Activated CD4-positive, alpha-beta T cell treated with anti-CD3 and anti-CD28 coated beads, Interleukin-2, amount 10 ng/mL, durations not matched to agents 24 days and 14 days (primary cell): ENCODE measurements at regions not wholly inside any gene's neighbourhood (a gene's known extent, or its start where the extent isn't known, plus 50 kb on each side); places are given as distances from the start of the nearest gene placed in this dataset.
"Not testable (repeated sequence)": the region's sequence is repeated elsewhere in the genome, so short reads cannot be mapped to it uniquely, and the experiment has no call there.

Source experiments
- DNase-seq: peaks from one replicate; pipeline ENCODE4 v3.0.0; 2022
- H3K27ac Mint-ChIP-seq: one replicate; pipeline ENCODE4 v1.8.0; 2022; ENCODE audit warnings: mild to moderate bottlenecking, mixed read lengths
- H3K27me3 Mint-ChIP-seq: one replicate; pipeline ENCODE4 v1.8.0; 2022; ENCODE audit warnings: mixed read lengths
- H3K36me3 Mint-ChIP-seq: one replicate; pipeline ENCODE4 v1.8.0; 2022; ENCODE audit warnings: low read depth, mild to moderate bottlenecking, mixed read lengths
- H3K4me1 Mint-ChIP-seq: one replicate; pipeline ENCODE4 v1.8.0; 2021; ENCODE audit warnings: mixed read lengths
- H3K4me3 Mint-ChIP-seq: one replicate; pipeline ENCODE4 v1.8.0; 2022; ENCODE audit warnings: mild to moderate bottlenecking, moderate library complexity, mixed read lengths
- H3K9me3 Mint-ChIP-seq: one replicate; pipeline ENCODE4 v1.8.0; 2021; ENCODE audit warnings: mixed read lengths
- intact Hi-C: fragments of 100-400 bp; cut with micrococcal nuclease; formaldehyde crosslinking; loops from one replicate; pipeline ENCODE4 v1.15.1; 2023

DNA sequence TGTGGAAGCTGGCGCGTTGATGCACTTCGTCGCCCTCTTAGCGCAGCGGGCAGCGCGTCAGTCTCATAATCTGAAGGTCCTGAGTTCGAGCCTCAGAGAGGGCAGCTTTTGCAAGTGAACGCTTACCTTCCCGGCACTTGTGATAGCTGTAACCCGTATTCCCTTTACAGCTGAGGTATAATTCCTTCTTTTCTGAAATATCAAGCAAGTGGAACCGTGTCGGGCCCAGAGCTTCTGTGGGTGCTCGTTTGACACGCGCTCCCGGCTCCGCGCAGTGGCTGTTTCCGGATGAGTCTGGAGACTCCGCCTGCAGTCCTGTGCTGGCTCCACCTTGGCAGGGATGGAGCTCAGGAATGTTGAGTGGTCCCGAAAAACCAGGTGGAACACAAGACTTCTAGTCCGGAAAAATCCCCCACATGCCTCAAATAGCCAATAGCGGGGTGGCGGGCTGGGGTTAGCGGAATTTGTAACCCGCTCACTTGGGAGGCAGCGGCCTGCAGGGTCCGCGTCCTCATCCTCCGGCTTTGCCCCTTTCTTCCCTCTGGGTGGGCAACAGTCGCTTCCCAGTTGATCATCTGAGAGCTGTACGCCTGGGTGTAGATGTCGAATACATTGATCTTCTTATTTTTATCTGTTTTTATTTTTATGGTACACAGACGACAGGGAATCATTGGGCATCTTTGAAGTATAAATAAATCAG is 106.8 kb upstream of the ZNF322 start:
- H3K27ac Mint-ChIP-seq, intact Hi-C loops: not testable (repeated sequence)

GRCh38 chr6:26770941-26771666 is 111.6 kb upstream of the ZNF322 start:
- H3K27me3 Mint-ChIP-seq, H3K4me3 Mint-ChIP-seq, H3K9me3 Mint-ChIP-seq, H3K27ac Mint-ChIP-seq, DNase-seq, H3K36me3 Mint-ChIP-seq, H3K4me1 Mint-ChIP-seq, intact Hi-C loops: not testable (repeated sequence)

More for the DNA sequence above, 106.8 kb upstream of the ZNF322 start:
- not testable (repeated sequence) for DNase-seq, H3K9me3 Mint-ChIP-seq, H3K36me3 Mint-ChIP-seq, H3K4me1 Mint-ChIP-seq, H3K4me3 Mint-ChIP-seq, H3K27me3 Mint-ChIP-seq

DNA sequence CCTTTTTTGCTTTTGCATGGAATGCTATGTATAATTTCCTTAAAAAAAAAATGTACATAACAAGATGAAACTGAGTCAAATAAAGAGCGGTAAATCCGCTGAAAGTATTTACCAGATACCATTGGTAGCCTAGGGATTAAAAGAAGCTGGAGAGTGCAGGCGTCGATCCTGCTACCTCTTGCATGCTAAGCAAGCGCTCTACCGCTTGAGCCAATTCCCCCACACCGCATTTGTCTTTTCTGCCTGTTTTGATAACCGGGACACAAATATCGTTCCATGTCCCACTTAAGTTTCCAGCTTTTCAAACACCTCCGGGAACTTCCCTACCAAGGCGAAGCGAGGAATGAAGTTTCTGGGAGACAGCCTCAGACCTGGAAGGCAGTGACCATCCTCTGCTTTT is 113.9 kb upstream of the ZNF322 start:
- intact Hi-C loops, H3K27ac Mint-ChIP-seq: not testable (repeated sequence)

DNA sequence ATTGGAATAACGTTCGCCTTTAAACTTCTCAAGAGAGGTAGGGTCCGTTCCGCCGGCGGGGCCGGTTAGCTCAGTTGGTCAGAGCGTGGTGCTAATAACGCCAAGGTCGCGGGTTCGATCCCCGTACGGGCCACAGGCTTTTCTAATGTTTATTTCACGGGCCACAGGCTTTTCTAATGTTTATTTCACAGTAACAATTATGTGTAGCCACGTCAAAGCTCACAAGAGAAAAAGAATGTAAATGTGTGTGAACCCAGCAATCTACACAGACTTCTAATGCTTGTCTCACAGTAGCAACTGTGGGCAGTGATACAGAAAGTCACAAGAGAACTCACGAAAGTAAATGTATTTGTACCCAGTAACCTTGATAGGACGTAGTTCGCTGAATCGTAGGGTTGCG is 121.0 kb upstream of the ZNF322 start:
- intact Hi-C loops = not testable (repeated sequence)

More for the DNA sequence above, 113.9 kb upstream of the ZNF322 start:
- H3K9me3 Mint-ChIP-seq, H3K36me3 Mint-ChIP-seq, H3K4me1 Mint-ChIP-seq, DNase-seq, H3K27me3 Mint-ChIP-seq, H3K4me3 Mint-ChIP-seq: not testable (repeated sequence)

DNA sequence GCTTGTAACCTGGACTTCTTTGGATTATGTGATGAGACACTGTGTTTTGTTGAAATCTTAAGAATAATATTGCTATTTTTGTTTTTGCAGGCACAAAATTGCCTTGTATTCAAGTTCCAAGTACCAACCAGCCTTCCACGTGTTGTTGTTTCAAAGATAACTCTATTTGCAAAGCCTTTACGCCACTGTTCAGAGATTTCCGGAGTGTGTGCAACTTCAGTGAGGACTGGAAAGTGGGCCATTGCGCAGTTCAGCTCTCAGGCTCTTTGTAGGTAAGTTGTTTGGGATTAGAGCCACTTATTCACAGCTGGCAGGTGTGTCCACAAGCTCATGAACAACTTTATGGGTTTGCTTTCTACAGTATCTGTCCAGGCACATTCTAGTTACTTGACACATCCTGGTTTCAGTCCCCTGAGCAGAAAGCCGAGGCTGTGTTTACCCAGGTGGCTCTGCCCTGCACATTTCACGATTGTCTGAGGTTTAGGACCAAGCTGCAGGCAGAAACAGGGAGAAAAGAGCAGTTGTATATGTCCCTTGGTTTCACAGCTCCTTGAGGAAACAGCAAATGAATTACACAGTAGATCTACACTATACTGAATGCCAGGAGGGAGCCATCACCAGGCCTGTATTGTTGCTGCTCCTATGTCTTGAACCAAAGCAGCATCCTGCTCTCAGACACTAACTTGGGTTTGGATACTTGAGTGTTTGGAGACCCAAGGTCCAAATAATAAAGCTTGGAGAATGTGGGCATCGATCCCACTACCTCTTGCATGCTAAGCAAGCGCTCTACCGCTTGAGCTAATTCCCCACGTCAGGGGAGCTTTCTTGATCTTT is 136.1 kb upstream of the ZNF322 start:
- H3K36me3 Mint-ChIP-seq, H3K27ac Mint-ChIP-seq, DNase-seq, H3K4me3 Mint-ChIP-seq, H3K27me3 Mint-ChIP-seq, H3K4me1 Mint-ChIP-seq, H3K9me3 Mint-ChIP-seq, intact Hi-C loops: not testable (repeated sequence)

More for the DNA sequence above, 121.0 kb upstream of the ZNF322 start:
- H3K4me1 Mint-ChIP-seq, H3K36me3 Mint-ChIP-seq, H3K4me3 Mint-ChIP-seq, H3K9me3 Mint-ChIP-seq, H3K27ac Mint-ChIP-seq, DNase-seq, H3K27me3 Mint-ChIP-seq: not testable (repeated sequence)

DNA sequence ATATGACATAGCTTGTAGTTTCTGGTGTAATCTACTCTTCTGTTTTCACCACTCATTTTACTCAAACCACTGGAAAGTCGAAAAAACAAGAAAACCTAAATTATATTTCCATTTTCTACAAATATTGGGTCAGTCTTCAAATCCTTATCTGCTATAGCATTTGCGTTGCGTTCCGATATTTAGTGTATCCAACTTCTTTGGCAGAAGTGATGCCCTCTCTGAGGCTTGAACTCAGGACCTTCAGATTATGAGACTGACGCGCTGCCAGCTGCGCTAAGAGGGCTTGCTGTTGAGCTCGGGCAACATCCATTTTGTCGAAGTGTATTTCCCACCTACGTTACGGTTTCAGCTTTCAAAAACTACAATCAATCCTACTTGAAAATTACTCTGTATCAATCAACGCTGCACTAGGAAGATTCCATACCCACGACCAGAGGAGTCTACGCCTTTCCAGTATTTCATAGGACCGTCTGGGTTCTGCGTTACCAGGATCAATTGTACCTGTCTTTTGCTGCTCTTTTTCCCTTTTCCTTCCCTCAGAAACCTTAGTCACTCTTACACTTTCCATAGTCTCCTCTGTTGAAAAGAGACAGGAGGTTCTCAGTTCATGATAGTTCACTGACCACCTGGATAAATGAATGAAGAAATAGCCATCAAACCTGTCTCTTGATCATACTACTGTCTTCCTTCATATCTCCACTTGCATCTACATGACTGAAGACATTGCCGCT is 140.5 kb upstream of the ZNF322 start:
- H3K4me3 Mint-ChIP-seq, H3K36me3 Mint-ChIP-seq, H3K27ac Mint-ChIP-seq, H3K4me1 Mint-ChIP-seq, H3K27me3 Mint-ChIP-seq, DNase-seq, H3K9me3 Mint-ChIP-seq, intact Hi-C loops: not testable (repeated sequence)

DNA sequence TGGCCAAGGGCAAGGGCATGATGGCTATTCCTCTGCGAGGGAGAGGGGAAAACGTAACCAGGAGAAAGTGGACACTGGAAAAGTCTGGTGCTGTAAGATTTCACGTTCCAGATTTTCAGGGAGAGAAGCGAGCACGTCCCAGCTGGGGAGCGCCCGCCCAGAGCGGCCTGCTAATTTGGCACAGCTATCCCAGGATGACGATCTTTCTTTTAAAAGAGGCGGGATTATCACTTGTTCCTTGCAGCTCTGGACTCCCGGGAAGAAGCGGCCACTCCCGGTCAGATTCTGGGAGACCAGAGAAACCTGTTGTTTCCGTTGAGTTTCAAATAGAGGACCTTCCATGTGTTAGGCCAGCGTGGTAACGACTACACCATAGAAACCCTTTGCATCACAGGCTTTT is 144.2 kb upstream of the ZNF322 start:
- H3K9me3 Mint-ChIP-seq, DNase-seq, H3K4me3 Mint-ChIP-seq, H3K27ac Mint-ChIP-seq, H3K27me3 Mint-ChIP-seq, intact Hi-C loops, H3K36me3 Mint-ChIP-seq, H3K4me1 Mint-ChIP-seq: not testable (repeated sequence)

GRCh38 chr6:26811486-26812116 is 152.1 kb upstream of the ZNF322 start:
- H3K27ac Mint-ChIP-seq, DNase-seq, intact Hi-C loops, H3K4me1 Mint-ChIP-seq, H3K9me3 Mint-ChIP-seq, H3K4me3 Mint-ChIP-seq, H3K27me3 Mint-ChIP-seq, H3K36me3 Mint-ChIP-seq: not testable (repeated sequence)

DNA sequence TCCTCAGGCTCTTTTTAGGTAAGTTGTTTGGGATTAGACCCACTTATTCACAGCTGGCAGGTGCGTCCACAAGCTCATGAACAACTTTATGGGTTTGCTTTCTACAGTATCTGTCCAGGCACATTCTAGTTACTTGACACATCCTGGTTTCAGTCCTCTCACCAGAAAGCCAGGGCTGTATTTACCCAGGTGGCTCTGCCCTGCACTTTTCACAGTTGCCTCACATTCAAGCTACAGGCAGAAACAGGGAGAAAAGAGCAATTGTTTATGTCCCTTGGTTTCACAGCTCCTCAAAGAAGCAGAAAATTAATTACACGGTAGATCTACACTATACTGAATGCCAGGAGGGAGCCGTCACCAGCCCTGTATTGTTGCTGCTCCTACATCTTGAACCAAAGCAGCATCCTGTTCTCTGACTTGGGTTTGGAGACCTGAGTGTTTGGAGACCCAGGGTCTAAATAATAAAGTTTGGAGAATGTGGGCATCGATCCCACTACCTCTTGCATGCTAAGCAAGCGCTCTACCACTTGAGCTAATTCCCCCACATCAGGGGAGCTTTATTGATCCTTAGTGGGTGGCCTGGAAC is 159.2 kb upstream of the ZNF322 start:
- H3K27ac Mint-ChIP-seq, DNase-seq, intact Hi-C loops, H3K4me3 Mint-ChIP-seq, H3K9me3 Mint-ChIP-seq, H3K4me1 Mint-ChIP-seq, H3K27me3 Mint-ChIP-seq, H3K36me3 Mint-ChIP-seq: not testable (repeated sequence)

DNA sequence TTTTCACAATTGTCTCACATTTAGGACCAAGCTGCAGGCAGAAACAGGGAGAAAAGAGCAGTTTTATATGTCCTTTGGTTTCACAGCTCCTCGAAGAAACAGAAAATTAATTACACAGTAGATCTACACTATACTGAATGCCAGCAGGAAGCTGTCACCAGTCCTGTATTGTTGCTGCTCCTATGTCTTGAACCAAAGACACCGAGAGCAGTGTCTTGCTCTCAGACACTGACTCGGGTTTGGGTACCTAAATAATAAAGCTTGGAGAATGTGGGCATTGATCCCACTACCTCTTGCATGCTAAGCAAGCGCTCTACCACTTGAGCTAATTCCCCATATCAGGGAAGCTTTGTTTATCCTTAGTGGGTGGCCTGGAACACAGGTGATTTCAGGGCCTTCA is 168.4 kb upstream of the ZNF322 start:
- H3K9me3 Mint-ChIP-seq, H3K36me3 Mint-ChIP-seq, H3K4me3 Mint-ChIP-seq, DNase-seq, H3K27me3 Mint-ChIP-seq, H3K27ac Mint-ChIP-seq, H3K4me1 Mint-ChIP-seq, intact Hi-C loops: not testable (repeated sequence)

DNA sequence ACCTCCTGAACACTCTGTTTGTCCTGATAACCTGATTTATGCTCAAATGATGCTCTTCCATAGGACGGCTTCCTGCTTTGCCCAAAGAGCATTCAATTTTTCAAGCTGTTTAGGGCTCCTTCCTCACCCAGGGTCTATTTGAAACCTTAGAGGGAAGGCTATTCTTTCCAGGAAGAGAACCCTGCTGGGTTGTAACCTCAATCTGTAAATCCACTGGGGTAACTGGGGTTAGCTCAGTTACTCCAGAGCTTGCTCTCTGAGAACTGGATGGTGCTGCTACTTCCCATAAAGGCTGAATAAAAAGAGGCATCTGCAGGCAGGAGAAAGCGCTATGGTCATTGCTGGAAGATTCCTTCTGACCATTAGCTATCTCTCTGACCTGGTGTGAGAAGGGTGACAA is 169.9 kb upstream of the ZNF322 start:
- H3K4me3 Mint-ChIP-seq, H3K36me3 Mint-ChIP-seq: not testable (repeated sequence)

DNA sequence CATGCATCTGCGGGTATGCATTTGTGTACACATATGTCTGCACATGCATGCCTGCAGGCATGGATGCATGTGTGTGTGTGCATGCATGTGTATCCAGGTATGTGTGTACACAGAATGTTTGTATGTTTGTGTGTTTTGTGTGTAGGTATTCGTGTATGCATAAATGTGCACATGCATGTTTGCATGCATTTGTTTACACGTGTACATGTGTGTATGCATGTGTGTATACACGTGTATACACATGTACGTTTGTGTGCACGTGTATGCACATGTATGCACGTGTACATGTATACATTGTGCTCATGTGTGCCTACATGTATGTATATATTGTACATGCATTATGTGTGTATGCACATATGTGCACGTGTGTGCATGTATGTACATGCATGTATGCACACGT is 171.4 kb upstream of the ZNF322 start:
- H3K27ac Mint-ChIP-seq, H3K4me3 Mint-ChIP-seq, H3K27me3 Mint-ChIP-seq, DNase-seq, H3K4me1 Mint-ChIP-seq, H3K9me3 Mint-ChIP-seq, intact Hi-C loops, H3K36me3 Mint-ChIP-seq: not testable (repeated sequence)

More for the DNA sequence above, 169.9 kb upstream of the ZNF322 start:
- H3K9me3 Mint-ChIP-seq, H3K27ac Mint-ChIP-seq, H3K27me3 Mint-ChIP-seq, H3K4me1 Mint-ChIP-seq, intact Hi-C loops, DNase-seq: not testable (repeated sequence)

DNA sequence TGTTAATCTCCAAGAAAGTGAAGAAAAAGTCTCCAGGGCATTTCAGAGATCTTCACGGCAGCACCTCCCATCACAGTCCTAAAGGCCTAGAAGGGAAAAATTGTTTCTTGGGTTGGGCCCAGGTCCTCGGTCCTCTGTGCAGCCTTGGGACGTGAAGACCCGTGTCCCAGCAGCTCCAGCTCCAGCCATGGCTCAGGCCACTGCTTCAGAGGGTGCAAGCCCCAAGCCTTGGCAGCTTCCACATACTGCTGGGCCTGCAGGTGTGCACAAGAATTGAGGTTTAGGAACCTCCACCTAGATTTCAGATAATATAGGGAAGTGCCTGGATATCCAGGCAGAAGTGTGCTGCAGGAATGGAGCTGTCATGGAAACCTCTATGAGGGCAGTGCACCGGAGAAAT is 176.2 kb upstream of the ZNF322 start:
- H3K27me3 Mint-ChIP-seq, intact Hi-C loops, DNase-seq, H3K9me3 Mint-ChIP-seq, H3K36me3 Mint-ChIP-seq, H3K4me3 Mint-ChIP-seq, H3K4me1 Mint-ChIP-seq, H3K27ac Mint-ChIP-seq: not testable (repeated sequence)
